HL-60 (cell line): ENCODE measurements at regions not wholly inside any gene's neighbourhood (a gene's known extent, or its start where the extent isn't known, plus 50 kb on each side); places are given as distances from the start of the nearest gene placed in this dataset.

Experiments used
- DNase-seq, 2 experiments: peaks; one replicate each; pipeline ENCODE4 v3.0.0-alpha.2; 2010 to 2020; ENCODE audit warnings: low read depth in 1 of 2, low spot score in 1 of 2
- H3K27ac ChIP-seq: fragments of 250-450 bp; sonication (Bioruptor Pico); replicated peaks from 2 replicates; pipeline ENCODE4 v1.5.1; 2020; ENCODE audit warnings: mild to moderate bottlenecking, moderate library complexity
- H3K27me3 ChIP-seq: fragments of 250-450 bp; sonication (Bioruptor Pico); 2 replicates; pipeline ENCODE4 v1.5.1; 2021; ENCODE audit warnings: mild to moderate bottlenecking, moderate library complexity; ENCODE audit not compliant: insufficient read depth, poor library complexity, severe bottlenecking
- H3K4me3 ChIP-seq: replicated peaks from 2 replicates; pipeline ENCODE4 v1.5.1; 2011; ENCODE audit warnings: mild to moderate bottlenecking, control low read depth, low read length; ENCODE audit not compliant: insufficient read depth
- CTCF ChIP-seq: IDR thresholded peaks from one replicate; pipeline ENCODE4 v1.5.1; 2011; ENCODE audit warnings: low read length, control low read depth, inconsistent platforms; ENCODE audit not compliant: insufficient read depth
- GABPA ChIP-seq: IDR thresholded peaks from 2 replicates; pipeline ENCODE4 v1.6.1; 2012; ENCODE audit warnings: low read depth
- POLR2AphosphoS5 ChIP-seq: IDR thresholded peaks from 2 replicates; pipeline ENCODE4 v1.6.1; 2012; ENCODE audit warnings: low read depth
- SPI1 ChIP-seq: IDR thresholded peaks from 2 replicates; pipeline ENCODE4 v1.6.1; 2012; ENCODE audit warnings: low read depth, mild to moderate bottlenecking, borderline replicate concordance
- TF ChIP-seq, protein P1 (sequence below): IDR thresholded peaks from 2 replicates; pipeline ENCODE4 v1.6.1; 2012; ENCODE audit warnings: low read depth; ENCODE audit not compliant: insufficient replicate concordance

DNA sequence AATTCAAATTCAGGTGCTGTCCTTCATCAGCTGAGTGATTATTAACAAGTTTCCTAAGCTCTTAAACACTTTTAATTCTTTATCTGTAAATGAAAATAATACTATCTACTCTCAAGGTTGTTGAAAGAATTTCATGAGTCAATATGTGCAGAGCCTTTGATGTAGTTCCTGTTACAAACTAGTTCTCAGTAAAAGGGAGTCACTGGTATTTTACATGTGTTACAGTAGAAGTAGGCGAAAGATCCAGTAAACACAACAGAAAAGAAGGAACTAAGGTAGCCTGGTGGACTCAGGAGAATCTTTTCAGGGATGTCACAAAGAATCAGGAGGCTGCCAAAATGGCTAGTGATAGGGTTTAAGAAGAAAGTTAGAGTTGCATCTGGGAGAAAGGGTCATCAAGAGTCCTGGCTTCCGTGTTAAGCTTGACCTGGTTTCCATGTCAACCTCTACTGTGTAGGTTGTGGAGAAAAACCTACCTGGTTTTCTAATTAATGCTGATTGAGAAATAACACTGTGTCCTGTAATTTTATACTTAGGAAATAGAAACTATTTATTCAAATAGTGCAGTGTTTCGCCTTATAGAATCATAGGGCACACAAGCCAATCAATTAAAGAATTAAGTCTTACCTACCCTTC lies 58.3 kb upstream of the TRIB2 start:
- no peak overlapping the region for H3K4me3 ChIP-seq
- no peaks in the 10 kb centered on the region for H3K27me3 ChIP-seq
- no peak for DNase-seq
- TF ChIP-seq, protein P1, sequence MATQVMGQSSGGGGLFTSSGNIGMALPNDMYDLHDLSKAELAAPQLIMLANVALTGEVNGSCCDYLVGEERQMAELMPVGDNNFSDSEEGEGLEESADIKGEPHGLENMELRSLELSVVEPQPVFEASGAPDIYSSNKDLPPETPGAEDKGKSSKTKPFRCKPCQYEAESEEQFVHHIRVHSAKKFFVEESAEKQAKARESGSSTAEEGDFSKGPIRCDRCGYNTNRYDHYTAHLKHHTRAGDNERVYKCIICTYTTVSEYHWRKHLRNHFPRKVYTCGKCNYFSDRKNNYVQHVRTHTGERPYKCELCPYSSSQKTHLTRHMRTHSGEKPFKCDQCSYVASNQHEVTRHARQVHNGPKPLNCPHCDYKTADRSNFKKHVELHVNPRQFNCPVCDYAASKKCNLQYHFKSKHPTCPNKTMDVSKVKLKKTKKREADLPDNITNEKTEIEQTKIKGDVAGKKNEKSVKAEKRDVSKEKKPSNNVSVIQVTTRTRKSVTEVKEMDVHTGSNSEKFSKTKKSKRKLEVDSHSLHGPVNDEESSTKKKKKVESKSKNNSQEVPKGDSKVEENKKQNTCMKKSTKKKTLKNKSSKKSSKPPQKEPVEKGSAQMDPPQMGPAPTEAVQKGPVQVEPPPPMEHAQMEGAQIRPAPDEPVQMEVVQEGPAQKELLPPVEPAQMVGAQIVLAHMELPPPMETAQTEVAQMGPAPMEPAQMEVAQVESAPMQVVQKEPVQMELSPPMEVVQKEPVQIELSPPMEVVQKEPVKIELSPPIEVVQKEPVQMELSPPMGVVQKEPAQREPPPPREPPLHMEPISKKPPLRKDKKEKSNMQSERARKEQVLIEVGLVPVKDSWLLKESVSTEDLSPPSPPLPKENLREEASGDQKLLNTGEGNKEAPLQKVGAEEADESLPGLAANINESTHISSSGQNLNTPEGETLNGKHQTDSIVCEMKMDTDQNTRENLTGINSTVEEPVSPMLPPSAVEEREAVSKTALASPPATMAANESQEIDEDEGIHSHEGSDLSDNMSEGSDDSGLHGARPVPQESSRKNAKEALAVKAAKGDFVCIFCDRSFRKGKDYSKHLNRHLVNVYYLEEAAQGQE = no peak
- TF ChIP-seq POLR2AphosphoS5 = no peak
- no peak for TF ChIP-seq SPI1
- no peak for TF ChIP-seq CTCF
- TF ChIP-seq GABPA = no peak
- no peak overlapping the region for H3K27ac ChIP-seq

GRCh38 chr2:12661489-12661888 lies 55.2 kb upstream of the TRIB2 start:
- H3K27ac ChIP-seq = no peak overlapping the region
- TF ChIP-seq POLR2AphosphoS5 = no peak
- TF ChIP-seq, protein P1 = no peak
- TF ChIP-seq CTCF = no peak
- TF ChIP-seq SPI1 = no peak
- no peak for TF ChIP-seq GABPA
- no peak overlapping the region for H3K4me3 ChIP-seq
- H3K27me3 ChIP-seq = no peaks in the 10 kb centered on the region
- DNase-seq = peak in 1 of 2 experiments; percentile 7

DNA sequence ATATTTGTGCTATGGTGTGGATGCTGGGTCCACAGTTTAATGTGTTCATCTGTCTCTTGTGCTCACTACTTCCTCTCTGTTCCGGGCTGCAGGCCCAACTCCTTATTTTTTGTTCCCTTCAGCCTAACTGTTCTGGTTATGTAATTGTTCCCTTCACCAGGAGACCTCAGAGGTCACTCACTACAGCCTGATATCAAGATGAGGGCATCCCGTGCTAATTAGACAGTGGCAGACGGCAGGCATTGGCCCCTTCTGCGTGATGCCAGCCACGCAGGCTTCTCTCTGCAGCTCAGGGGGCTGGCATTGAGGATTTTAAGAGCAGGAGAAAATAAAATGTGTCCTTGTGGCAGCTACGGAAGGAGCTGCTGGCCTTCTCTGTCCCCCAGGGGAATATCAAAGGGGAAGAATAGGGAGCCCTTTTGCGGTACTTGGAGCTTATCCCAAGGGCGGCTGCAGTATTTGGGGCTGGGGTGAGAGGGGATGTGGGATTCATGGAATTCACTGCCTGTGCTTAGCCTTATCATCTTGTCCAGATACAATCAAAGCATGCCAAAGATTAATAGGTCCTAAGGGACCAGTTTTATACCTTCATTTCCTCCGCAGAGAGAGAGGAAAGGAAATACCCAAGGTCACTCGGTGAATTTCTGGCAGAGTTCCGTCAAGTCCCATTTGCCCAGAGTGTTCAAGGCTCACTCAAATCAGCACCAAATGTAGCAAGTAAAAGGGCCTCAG lies 53.3 kb upstream of the TRIB2 start:
- TF ChIP-seq SPI1 = no peak
- no peak for TF ChIP-seq GABPA
- no peak for TF ChIP-seq POLR2AphosphoS5
- TF ChIP-seq, protein P1 = no peak
- TF ChIP-seq CTCF = no peak
- H3K27ac ChIP-seq = no peak overlapping the region
- no peak for DNase-seq
- H3K27me3 ChIP-seq = no peaks in the 10 kb centered on the region
- H3K4me3 ChIP-seq = no peak overlapping the region
